ENCODE measurements at regions not wholly inside any gene's neighbourhood (a gene's known extent, or its start where the extent isn't known, plus 50 kb on each side); places are given as distances from the start of the nearest gene placed in this dataset.

DNA sequence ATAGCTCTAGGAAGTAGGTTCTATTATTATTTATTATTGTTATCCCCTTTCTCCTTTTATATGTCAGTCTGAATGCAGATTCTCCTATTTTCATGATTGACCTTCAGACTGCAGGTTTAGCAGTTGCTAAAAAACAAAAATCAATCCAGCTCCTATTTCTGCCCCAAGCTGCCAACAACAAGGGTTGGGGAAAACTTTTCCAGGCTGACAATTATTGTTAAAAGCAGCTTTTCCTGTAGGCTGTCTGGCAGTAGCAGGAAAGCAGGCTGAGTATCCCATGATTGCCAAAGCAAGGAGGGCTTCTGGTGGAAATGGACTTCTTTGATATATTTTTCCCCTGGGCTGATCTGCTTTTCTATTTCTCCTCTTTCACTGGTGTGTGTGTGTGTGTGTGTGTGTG, 78.0 kb upstream of the CTLA4 start (continued):
- TF ChIP-seq, protein P1, sequence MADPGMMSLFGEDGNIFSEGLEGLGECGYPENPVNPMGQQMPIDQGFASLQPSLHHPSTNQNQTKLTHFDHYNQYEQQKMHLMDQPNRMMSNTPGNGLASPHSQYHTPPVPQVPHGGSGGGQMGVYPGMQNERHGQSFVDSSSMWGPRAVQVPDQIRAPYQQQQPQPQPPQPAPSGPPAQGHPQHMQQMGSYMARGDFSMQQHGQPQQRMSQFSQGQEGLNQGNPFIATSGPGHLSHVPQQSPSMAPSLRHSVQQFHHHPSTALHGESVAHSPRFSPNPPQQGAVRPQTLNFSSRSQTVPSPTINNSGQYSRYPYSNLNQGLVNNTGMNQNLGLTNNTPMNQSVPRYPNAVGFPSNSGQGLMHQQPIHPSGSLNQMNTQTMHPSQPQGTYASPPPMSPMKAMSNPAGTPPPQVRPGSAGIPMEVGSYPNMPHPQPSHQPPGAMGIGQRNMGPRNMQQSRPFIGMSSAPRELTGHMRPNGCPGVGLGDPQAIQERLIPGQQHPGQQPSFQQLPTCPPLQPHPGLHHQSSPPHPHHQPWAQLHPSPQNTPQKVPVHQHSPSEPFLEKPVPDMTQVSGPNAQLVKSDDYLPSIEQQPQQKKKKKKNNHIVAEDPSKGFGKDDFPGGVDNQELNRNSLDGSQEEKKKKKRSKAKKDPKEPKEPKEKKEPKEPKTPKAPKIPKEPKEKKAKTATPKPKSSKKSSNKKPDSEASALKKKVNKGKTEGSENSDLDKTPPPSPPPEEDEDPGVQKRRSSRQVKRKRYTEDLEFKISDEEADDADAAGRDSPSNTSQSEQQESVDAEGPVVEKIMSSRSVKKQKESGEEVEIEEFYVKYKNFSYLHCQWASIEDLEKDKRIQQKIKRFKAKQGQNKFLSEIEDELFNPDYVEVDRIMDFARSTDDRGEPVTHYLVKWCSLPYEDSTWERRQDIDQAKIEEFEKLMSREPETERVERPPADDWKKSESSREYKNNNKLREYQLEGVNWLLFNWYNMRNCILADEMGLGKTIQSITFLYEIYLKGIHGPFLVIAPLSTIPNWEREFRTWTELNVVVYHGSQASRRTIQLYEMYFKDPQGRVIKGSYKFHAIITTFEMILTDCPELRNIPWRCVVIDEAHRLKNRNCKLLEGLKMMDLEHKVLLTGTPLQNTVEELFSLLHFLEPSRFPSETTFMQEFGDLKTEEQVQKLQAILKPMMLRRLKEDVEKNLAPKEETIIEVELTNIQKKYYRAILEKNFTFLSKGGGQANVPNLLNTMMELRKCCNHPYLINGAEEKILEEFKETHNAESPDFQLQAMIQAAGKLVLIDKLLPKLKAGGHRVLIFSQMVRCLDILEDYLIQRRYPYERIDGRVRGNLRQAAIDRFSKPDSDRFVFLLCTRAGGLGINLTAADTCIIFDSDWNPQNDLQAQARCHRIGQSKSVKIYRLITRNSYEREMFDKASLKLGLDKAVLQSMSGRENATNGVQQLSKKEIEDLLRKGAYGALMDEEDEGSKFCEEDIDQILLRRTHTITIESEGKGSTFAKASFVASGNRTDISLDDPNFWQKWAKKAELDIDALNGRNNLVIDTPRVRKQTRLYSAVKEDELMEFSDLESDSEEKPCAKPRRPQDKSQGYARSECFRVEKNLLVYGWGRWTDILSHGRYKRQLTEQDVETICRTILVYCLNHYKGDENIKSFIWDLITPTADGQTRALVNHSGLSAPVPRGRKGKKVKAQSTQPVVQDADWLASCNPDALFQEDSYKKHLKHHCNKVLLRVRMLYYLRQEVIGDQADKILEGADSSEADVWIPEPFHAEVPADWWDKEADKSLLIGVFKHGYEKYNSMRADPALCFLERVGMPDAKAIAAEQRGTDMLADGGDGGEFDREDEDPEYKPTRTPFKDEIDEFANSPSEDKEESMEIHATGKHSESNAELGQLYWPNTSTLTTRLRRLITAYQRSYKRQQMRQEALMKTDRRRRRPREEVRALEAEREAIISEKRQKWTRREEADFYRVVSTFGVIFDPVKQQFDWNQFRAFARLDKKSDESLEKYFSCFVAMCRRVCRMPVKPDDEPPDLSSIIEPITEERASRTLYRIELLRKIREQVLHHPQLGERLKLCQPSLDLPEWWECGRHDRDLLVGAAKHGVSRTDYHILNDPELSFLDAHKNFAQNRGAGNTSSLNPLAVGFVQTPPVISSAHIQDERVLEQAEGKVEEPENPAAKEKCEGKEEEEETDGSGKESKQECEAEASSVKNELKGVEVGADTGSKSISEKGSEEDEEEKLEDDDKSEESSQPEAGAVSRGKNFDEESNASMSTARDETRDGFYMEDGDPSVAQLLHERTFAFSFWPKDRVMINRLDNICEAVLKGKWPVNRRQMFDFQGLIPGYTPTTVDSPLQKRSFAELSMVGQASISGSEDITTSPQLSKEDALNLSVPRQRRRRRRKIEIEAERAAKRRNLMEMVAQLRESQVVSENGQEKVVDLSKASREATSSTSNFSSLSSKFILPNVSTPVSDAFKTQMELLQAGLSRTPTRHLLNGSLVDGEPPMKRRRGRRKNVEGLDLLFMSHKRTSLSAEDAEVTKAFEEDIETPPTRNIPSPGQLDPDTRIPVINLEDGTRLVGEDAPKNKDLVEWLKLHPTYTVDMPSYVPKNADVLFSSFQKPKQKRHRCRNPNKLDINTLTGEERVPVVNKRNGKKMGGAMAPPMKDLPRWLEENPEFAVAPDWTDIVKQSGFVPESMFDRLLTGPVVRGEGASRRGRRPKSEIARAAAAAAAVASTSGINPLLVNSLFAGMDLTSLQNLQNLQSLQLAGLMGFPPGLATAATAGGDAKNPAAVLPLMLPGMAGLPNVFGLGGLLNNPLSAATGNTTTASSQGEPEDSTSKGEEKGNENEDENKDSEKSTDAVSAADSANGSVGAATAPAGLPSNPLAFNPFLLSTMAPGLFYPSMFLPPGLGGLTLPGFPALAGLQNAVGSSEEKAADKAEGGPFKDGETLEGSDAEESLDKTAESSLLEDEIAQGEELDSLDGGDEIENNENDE (IDR thresholded peaks at IDR 0.05; ENCODE audit: insufficient replicate concordance, low read length): no peak
- TF ChIP-seq RNF2 (IDR thresholded peaks at IDR 0.05; ENCODE audit: borderline replicate concordance, low read depth, low read length, missing control alignments, poor library complexity, severe bottlenecking) (no peak), GTF2F1 (IDR thresholded peaks at IDR 0.05; ENCODE audit: borderline replicate concordance, low read depth, low read length) (no peak), SP1 (IDR thresholded peaks at IDR 0.05; ENCODE audit: low read depth, low read length) (no peak), SIN3A (conservative IDR thresholded peaks at IDR 0.05 in 1 of 2, IDR thresholded peaks at IDR 0.05 in 1 of 2; ENCODE audit: low read depth in 1 of 2, low read length in 2 of 2) (no peak), KDM1A (IDR thresholded peaks at IDR 0.05; ENCODE audit: borderline replicate concordance, low read length) (no peak), CHD2 (IDR thresholded peaks at IDR 0.05; ENCODE audit: low read length) (no peak), CHD1 (IDR thresholded peaks at IDR 0.05; ENCODE audit: low read depth, low read length) (no peak)
- TF ChIP-seq, protein P2, sequence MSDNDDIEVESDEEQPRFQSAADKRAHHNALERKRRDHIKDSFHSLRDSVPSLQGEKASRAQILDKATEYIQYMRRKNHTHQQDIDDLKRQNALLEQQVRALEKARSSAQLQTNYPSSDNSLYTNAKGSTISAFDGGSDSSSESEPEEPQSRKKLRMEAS (IDR thresholded peaks at IDR 0.05): no peak

Data from H1 (cell line).